Keratinocyte (primary cell): ENCODE measurements at regions not wholly inside any gene's neighbourhood (a gene's known extent, or its start where the extent isn't known, plus 50 kb on each side); places are given as distances from the start of the nearest gene placed in this dataset.

Source experiments
- DNase-seq: peaks from one replicate; pipeline ENCODE4 v3.0.0-alpha.2; 2011; ENCODE audit warnings: low read depth, missing footprints, low spot score
- FAIRE-seq: peaks from 2 replicates; lab custom pipeline; 2011; peaks lifted over from hg19 to GRCh38; lab: Jason Lieb, UNC
- H2AFZ ChIP-seq: 2 replicates; pipeline ENCODE4 v1.6.0; 2012; ENCODE audit warnings: low read length, control low read depth, inconsistent platforms; ENCODE audit not compliant: control insufficient read depth
- H3K27ac ChIP-seq: 2 replicates; pipeline ENCODE4 v1.5.1; 2011; ENCODE audit warnings: low read length; ENCODE audit not compliant: control insufficient read depth, insufficient read depth
- H3K27me3 ChIP-seq: 3 replicates; pipeline ENCODE4 v1.6.0; 2011; ENCODE audit warnings: low read length; ENCODE audit not compliant: control insufficient read depth, insufficient read depth; ENCODE audit errors: extremely low read depth
- H3K36me3 ChIP-seq, 2 experiments: 2 replicates in 1 of 2; 3 replicates in 1 of 2; pipeline ENCODE4 v1.5.1; 2011; ENCODE audit warnings: low read length in 2 of 2, mild to moderate bottlenecking in 1 of 2; ENCODE audit not compliant: control insufficient read depth in 2 of 2, insufficient read depth in 2 of 2; ENCODE audit errors: extremely low read depth in 1 of 2
- H3K4me1 ChIP-seq: 3 replicates; pipeline ENCODE4 v1.5.1; 2011; ENCODE audit warnings: low read length; ENCODE audit not compliant: control insufficient read depth, insufficient read depth; ENCODE audit errors: extremely low read depth
- H3K4me2 ChIP-seq: 3 replicates; pipeline ENCODE4 v1.6.0; 2011; ENCODE audit warnings: low read depth, low read length; ENCODE audit not compliant: control insufficient read depth, insufficient read depth; ENCODE audit errors: extremely low read depth
- H3K4me3 ChIP-seq, 3 experiments: fragments of 200-600 bp in 1 of 3; sonication (generic) in 1 of 3; 2 replicates in 2 of 3; 3 replicates in 1 of 3; pipeline ENCODE4 v1.5.1; 2011 to 2016; ENCODE audit warnings: low read length in 3 of 3, mild to moderate bottlenecking in 3 of 3, control low read depth in 2 of 3, inconsistent platforms in 1 of 3, low read depth in 1 of 3, mixed read lengths in 1 of 3, mixed run types in 1 of 3, moderate library complexity in 1 of 3; ENCODE audit not compliant: control insufficient read depth in 2 of 3, insufficient read depth in 2 of 3; ENCODE audit errors: extremely low read depth in 1 of 3
- H3K79me2 ChIP-seq: 2 replicates; pipeline ENCODE4 v1.6.0; 2012; ENCODE audit warnings: low read length; ENCODE audit not compliant: control insufficient read depth, insufficient read depth
- H3K9ac ChIP-seq: 3 replicates; pipeline ENCODE4 v1.6.0; 2011; ENCODE audit warnings: low read length; ENCODE audit not compliant: control insufficient read depth, insufficient read depth; ENCODE audit errors: extremely low read depth
- H3K9me1 ChIP-seq: 3 replicates; pipeline ENCODE4 v1.6.0; 2011; ENCODE audit warnings: low read length; ENCODE audit not compliant: control insufficient read depth, insufficient read depth; ENCODE audit errors: extremely low read depth
- H3K9me3 ChIP-seq: 2 replicates; pipeline ENCODE4 v1.5.1; 2012; ENCODE audit warnings: low read depth, low read length; ENCODE audit not compliant: control insufficient read depth
- H4K20me1 ChIP-seq: 3 replicates; pipeline ENCODE4 v1.6.0; 2011; ENCODE audit warnings: low read length; ENCODE audit not compliant: control insufficient read depth, insufficient read depth; ENCODE audit errors: extremely low read depth
- CTCF ChIP-seq, 3 experiments: IDR thresholded peaks in 1 of 3; conservative IDR thresholded peaks in 1 of 3; optimal IDR thresholded peaks in 1 of 3; 2 replicates in 2 of 3; 3 replicates in 1 of 3; pipeline versions ENCODE3 to v1.5.1; 2011; ENCODE audit warnings: low read length in 3 of 3, mild to moderate bottlenecking in 3 of 3, moderate library complexity in 2 of 3, control low read depth in 1 of 3, inconsistent platforms in 1 of 3; ENCODE audit not compliant: insufficient read depth in 2 of 3; ENCODE audit errors: extremely low read depth in 1 of 3
- EZH2 ChIP-seq: IDR thresholded peaks from one replicate; pipeline ENCODE4 v1.6.1; 2012; ENCODE audit warnings: inconsistent platforms, mild to moderate bottlenecking, low read length, moderate library complexity
- dilution Hi-C: fragments of 300-500 bp; cut with MboI; formaldehyde crosslinking; loops from one replicate; pipeline ENCODE4 v1.7.0; 2020; ENCODE audit warnings: low sequenced_read_pairs; ENCODE audit not compliant: extremely low pct_ligation_motif_present

GRCh38 chr12:90501412-90501811, 453.6 kb downstream of the CCER1 start:
- Histone ChIP-seq H3K9me1 (no peaks in the 10 kb centered on the region), H3K27me3 (no peaks in the 10 kb centered on the region), H3K4me3 (no peak overlapping the region), H2AFZ (no peak overlapping the region), H3K9ac (no peak overlapping the region), H3K9me3 (no peaks in the 10 kb centered on the region), H3K79me2 (no peaks in the 10 kb centered on the region), H3K36me3 (no peaks in the 10 kb centered on the region), H3K4me1 (no peaks in the 10 kb centered on the region), H3K4me2 (no peak overlapping the region), H4K20me1 (no peaks in the 10 kb centered on the region), H3K27ac (no peak overlapping the region)
- no peak for DNase-seq
- dilution Hi-C loops, result no loop called here
- FAIRE-seq, result no peak
- TF ChIP-seq CTCF (optimal IDR thresholded peaks at IDR 0.05 in 1 of 3, IDR thresholded peaks at IDR 0.05 in 1 of 3, conservative IDR thresholded peaks at IDR 0.05 in 1 of 3; ENCODE audit: extremely low read depth in 1 of 3, insufficient read depth in 2 of 3, low read length in 3 of 3) (no peak), EZH2 (no peak)

- H3K27me3 ChIP-seq, result no peaks in the 10 kb centered on the region
- H3K4me1 ChIP-seq, result no peaks in the 10 kb centered on the region
- no peaks in the 10 kb centered on the region for H3K36me3 ChIP-seq
- DNase-seq (no peak), FAIRE-seq (peak; percentile 41)
- no peak overlapping the region for H3K4me2 ChIP-seq
- H2AFZ ChIP-seq, result no peak overlapping the region
- dilution Hi-C loops, result no loop called here
- H3K9me3 ChIP-seq, result no peaks in the 10 kb centered on the region
- no peaks in the 10 kb centered on the region for H4K20me1 ChIP-seq
- H3K9me1 ChIP-seq, result no peaks in the 10 kb centered on the region
- no peak overlapping the region for H3K27ac ChIP-seq
- TF ChIP-seq CTCF (optimal IDR thresholded peaks at IDR 0.05 in 1 of 3, IDR thresholded peaks at IDR 0.05 in 1 of 3, conservative IDR thresholded peaks at IDR 0.05 in 1 of 3; ENCODE audit: extremely low read depth in 1 of 3, insufficient read depth in 2 of 3, low read length in 3 of 3) (no peak), EZH2 (no peak)
- no peaks in the 10 kb centered on the region for H3K79me2 ChIP-seq
- no peak overlapping the region for H3K9ac ChIP-seq
- no peak overlapping the region for H3K4me3 ChIP-seq
Measured at GRCh38 chr12:90499795-90500194, 455.2 kb downstream of the CCER1 start.
